T-helper 2 cell (primary cell): ENCODE measurements at regions not wholly inside any gene's neighbourhood (a gene's known extent, or its start where the extent isn't known, plus 50 kb on each side); places are given as distances from the start of the nearest gene placed in this dataset.

Experiments used
- DNase-seq, 5 experiments: peaks; one replicate each; pipeline versions ENCODE4 v3.0.0 to v3.0.0-alpha.2; 2012 to 2022

GRCh38 chrX:146346102-146346501 lies 463.5 kb upstream of the CXorf51B start:
- no peak for DNase-seq

GRCh38 chrX:146351620-146352019 lies 458.0 kb upstream of the CXorf51B start:
- no peak for DNase-seq

- DNase-seq = no peak
Observed at GRCh38 chrX:146355440-146355839, 454.1 kb upstream of the CXorf51B start.

GRCh38 chrX:146363919-146364318 lies 445.7 kb upstream of the CXorf51B start:
- no peak for DNase-seq

GRCh38 chrX:146385529-146385928 lies 424.0 kb upstream of the CXorf51B start:
- DNase-seq = no peak

GRCh38 chrX:146396409-146396808 lies 413.2 kb upstream of the CXorf51B start:
- DNase-seq = no peak

GRCh38 chrX:146409528-146409927 lies 400.0 kb upstream of the CXorf51B start:
- DNase-seq = no peak

GRCh38 chrX:146424422-146424821 lies 385.1 kb upstream of the CXorf51B start:
- no peak for DNase-seq

GRCh38 chrX:146433771-146434170 lies 375.8 kb upstream of the CXorf51B start:
- DNase-seq = peak in 1 of 5 experiments; percentile 0

- no peak for DNase-seq
Observed at GRCh38 chrX:146435472-146435871, 374.1 kb upstream of the CXorf51B start.

GRCh38 chrX:146448791-146449190 lies 360.8 kb upstream of the CXorf51B start:
- no peak for DNase-seq

GRCh38 chrX:146449243-146449642 lies 360.3 kb upstream of the CXorf51B start:
- DNase-seq = no peak

- no peak for DNase-seq
Observed at GRCh38 chrX:146451136-146451535, 358.4 kb upstream of the CXorf51B start.

- DNase-seq = no peak
Observed at GRCh38 chrX:146454363-146454762, 355.2 kb upstream of the CXorf51B start.

- no peak for DNase-seq
Observed at GRCh38 chrX:146456058-146456457, 353.5 kb upstream of the CXorf51B start.

- no peak for DNase-seq
Observed at GRCh38 chrX:146477341-146477740, 332.2 kb upstream of the CXorf51B start.

GRCh38 chrX:146481735-146482134 lies 327.8 kb upstream of the CXorf51B start:
- DNase-seq = no peak
